M059J (cell line): ENCODE measurements at regions not wholly inside any gene's neighbourhood (a gene's known extent, or its start where the extent isn't known, plus 50 kb on each side); places are given as distances from the start of the nearest gene placed in this dataset.

ENCODE experiments used
- DNase-seq: peaks from one replicate; pipeline ENCODE4 v3.0.0-alpha.2; 2012; ENCODE audit warnings: low read depth

DNA sequence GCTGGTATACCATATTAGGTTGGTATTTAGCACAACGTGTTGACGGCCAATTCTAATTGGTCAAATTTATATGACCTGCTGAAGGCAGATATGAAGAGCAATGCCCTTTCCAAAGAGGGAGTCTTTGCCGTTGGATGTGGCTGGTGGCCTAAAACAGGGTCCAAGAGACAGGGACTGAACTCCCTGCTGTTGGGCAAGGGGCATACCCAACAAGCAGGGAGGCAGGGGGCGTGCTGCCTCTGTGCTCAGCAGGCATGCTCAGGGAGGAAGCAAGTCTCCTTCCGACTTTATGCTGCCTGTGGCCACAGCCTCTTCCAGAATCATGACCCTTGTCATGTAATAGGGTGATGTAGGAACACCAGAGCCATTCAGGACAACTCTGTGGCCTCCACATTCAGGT, 167.7 kb upstream of the NPVF start:
- DNase-seq: no peak

DNA sequence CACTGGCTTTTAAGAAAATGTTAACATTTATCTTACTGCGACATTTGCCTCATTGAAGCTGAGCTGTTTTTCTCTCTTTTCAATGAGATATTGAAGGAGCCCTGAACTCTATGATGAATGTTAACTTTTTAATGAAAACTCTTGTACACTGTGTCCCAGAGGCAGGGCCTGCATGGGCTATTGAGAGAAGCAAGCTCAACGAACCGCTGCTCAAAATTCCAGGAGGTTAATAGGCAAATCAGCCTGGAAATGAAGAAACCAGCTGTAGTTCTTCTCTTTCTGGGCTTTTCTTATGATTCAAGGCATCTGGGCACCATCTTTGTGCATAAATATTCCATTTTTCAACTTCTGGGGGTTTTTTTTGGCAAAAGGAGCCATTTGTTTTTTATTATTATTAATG, 168.4 kb upstream of the NPVF start:
- DNase-seq: no peak

DNA sequence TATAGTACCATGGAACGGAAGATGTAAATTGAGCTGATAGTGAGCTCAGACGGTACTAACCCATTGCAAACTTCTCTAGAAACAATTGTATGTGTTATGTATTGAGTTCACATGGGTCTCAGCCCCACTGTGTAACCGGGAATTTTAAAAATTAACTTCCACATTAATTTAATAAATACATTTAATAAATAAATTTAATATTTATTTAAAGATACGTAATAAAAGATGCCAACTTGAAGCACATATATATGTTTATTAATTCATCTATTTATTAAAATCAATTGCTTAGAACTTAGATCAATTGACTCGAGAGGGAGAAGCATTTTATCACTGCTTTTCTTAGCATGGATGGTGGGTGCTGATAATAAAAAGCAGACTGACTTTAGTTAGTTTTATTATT, 170.1 kb upstream of the NPVF start:
- DNase-seq: no peak

DNA sequence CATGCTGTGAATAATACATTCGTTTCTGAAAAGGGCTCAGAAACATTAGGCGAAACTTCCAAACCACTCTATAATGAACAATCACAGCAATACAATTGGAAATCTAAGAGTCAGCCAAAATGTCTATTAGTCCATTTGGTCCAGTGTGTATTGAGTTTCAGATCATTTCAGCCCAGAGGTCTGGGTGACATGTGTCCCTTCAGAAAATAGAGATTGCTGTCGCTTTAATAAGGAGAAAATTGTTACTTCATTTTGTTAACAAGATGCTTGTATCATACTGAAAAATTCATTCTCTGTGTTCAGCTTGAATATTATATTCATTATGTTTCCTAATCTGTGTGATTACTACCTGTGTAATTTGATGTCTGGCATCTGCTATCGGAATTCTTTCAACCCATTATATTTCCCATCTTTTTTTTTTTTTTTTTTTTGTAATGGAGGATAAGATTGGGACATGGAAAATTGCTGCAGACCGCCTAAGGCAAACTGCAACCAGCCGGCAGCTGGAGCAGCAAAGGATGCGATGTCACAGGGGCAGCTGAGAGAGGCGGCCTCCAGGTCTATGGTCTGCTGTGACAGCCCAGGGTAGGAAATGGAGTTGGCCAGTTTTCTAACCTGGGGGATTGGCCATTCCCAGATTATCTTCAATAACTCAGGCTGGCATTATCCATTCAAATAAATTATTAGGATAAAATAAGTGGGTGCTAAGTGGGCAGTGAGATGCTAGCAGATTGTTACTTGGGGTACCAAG, 170.9 kb upstream of the NPVF start:
- no peak for DNase-seq

DNA sequence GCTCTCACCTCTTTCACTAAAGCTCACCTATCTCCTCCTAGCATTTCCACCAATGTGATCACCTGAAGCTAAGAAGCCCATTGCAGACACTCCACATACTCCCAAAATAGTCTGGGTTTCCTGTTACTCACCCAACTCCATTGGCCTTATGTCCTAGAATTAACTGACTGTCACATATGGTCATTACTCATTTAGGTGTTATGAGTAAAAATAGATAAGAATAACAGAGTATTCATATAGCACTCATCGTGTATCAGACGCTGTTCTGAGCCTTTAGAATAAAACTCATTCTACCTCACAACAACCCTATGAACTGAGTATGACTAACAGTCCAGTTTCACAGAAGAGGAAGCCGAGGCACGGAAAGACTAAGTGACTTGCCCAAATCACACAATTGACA, 174.2 kb upstream of the NPVF start:
- DNase-seq: no peak

DNA sequence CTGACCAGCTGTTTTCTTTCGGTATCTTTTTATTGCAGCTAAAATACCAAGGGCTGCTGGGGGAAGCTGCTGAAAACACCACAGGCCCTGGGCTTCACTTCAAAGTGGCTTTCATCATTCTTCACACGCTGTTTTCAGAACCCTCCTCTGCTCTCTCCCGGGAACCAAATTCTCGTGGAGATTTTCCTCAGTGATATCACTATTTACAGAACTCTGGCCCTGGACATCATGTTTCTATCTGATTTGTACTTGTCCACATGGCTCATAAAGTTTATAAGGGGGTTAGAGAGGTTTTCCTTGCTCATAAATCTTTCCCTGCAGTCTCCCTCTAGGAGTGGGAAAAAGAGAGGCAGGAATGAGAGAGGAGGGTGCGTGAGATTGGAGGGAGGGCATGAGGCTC, 177.4 kb upstream of the NPVF start:
- DNase-seq: no peak

DNA sequence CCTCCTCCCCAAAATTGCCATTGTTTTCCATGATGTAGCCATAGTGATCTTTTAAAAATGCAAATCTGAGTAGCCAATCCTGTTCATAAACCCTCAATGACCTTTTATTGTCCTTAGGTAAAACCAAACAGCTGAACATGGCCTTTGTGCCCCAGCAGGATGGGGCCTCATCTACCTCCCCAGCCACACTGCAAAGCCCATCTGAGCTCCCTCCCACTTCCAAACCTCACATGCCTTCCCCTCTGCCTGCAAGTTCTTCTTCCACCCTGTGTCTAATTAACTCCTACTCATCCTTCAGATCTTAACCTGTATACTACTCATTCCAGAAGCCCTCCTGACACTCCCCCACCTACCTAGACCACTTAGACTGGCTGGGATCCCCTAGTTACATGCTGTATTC, 178.8 kb upstream of the NPVF start:
- no peak for DNase-seq

DNA sequence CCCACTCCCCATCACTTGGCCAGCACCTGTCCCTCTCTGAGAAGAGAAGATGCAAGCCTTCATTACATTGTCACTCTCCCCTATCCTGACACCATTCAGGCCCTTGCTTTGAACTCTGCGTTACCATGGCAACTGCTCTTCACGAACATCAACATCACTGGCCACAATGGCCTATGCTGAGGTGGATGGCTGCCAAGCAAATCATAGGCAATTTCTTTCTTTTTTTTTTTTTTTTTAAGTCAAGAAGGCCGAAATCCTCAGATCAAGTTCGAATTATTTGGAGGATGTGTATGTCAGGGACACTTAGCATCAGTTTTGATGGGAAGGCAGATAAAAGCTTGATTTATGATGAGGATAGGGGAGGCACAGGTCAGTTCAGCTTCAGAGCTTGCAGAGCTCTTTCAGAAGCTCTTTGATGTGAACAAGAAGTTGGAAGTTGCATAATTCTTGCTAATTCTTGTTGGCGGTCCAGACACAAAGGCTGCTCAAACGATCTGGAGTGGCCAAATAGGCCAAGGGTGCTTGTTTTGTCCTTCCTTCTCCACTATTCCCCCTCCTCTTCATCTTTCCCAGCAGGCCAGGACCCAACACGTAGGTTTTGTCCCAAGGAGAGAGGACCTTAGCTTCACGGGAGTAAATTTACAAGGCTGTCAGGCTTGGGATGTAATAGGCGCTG, 179.9 kb upstream of the NPVF start:
- DNase-seq: peak; percentile 11

DNA sequence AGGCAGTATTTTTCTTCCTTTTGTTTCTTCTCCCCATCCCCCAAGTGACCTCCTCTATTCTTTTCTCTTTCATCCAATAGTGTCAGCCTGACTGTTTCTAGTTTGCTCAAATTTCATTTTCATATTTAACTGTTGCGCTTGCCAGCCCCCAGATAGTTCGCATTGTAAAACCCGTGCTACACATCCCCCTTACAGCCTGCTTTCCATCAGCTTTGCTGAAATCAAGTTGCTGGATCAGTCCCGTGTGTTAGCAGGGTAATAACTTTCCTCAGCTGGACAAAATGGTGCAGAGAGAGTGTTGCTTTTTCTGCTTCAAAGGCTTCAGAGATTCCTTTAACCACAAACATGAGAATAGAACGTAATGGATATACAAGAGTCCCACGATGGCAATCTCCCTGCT, 180.6 kb upstream of the NPVF start:
- DNase-seq: no peak

DNA sequence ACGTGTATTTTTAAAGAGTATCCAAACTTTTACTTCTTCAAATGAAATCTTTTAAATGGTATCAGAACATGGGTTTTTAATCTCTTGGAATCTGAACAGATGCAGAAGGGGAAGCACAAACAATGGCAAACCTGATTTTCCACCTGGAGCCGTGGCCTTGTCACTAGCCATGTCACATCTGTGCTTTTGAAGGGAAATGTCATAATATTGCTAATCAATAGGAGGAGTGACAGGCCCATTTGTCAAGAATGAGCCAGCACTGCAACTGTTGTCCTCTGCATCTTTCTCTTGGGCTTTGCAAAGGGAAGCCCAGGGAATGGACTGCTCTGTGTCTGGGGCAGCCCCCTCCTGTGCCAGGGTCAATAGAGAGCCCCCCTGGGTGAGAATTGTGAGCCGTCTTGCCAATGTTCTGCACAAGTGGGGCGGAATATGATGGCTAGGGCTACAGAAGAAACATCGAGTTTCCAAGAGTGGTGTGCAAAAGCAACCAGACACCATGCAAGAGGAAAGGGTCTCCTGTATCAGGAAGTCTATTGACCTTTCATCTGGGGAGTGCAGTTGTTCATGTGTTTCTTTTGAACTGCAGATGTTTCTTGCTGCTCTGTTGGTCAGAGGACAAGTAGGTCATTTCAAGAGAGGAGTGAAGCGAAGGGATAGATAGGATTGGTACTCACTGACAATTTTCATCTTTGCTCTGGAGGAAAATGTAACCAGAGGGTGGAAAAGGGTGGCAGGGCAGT, 181.8 kb upstream of the NPVF start:
- no peak for DNase-seq

DNA sequence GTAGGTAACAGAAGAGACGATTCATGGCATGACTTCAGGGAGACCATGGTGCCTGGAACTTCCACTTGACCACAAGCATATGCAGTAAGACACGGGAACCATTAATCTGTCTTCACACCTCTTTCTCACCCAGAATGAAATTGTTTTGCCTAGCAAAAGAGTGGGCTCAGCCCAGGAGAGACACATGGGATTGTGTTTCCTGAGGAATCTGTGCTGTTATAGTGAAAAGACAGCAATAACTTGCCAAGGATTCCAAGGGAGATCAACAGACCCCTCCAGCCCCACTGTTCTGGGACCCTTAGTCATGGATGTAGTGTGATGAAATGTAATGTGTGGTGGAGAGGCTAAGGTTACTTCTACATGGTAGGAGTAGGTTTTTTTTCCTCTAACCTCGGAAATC, 192.5 kb upstream of the NPVF start:
- no peak for DNase-seq

DNA sequence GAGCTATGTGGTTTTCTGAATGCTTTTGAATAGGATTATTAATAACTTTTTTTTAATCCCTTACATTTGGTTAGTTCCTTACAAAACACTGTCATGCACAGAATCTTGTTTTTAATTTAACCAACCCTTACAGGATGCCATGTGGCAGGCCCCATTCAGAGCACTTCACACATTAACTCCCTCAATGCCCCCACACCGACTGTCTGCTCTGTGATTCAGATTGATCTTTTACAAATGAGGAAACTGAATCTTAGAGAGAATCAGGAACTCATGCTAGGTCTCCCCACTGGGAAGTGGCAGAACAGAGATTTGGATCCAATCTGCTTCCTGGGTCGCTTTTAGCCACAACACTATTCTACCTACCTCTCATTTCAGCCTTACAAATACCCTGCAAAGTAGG, 195.8 kb upstream of the NPVF start:
- no peak for DNase-seq

DNA sequence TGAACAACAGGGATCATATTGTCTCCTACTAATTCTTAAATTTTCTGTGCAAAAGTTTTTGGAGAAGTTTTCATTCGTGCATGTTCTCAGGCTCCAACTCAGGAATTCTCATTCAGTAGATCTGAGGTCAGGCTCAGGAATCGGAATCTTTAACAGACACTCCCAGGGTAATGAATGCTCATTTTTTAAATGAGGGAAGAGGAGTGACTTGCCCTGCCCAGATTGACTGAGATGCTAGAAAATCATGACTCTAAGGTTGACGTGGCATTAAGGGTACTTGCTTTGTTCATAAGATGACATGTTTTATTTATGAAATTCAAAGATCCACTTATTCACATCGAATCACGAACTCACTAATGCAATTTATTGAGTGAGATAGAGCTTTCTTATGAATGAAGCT, 196.6 kb upstream of the NPVF start:
- no peak for DNase-seq

DNA sequence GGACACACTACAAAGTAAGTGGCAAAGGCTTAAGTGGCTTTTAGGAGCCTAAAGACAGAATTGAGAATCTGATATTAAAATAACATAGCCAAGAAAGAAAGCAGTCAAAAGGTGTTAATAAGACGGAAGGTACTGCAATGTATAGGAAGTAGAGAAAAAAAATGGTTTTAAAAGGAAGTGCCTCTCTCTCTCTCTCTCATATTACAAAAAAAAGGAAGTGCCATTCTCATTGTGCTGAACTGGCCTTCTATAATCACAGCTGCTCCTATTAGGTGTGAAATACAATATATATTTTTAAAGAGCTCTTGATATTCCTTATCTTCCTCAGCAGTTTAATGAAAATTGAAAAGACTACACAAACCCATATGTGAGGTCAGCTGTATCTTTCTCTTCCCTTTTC, 199.4 kb upstream of the NPVF start:
- no peak for DNase-seq

DNA sequence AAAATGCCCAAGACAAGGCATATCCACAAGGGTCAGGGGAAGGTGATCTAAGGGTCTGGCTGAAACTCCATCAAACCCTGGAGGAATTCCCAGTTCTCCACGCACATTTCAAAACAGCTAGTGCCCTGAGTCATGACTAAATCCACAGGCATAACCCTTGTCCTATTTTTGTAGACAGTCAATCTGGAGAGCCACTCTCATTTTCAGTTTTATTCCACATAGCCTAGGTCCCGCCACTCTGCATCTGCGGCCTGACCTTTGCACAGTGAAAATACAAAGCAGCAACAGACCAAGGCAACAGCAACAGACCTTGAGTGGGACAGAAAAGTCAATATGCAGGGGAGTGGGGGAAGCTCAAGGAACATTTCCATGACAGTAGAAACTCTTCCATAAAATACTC, 201.4 kb upstream of the NPVF start:
- DNase-seq: peak; percentile 11

DNA sequence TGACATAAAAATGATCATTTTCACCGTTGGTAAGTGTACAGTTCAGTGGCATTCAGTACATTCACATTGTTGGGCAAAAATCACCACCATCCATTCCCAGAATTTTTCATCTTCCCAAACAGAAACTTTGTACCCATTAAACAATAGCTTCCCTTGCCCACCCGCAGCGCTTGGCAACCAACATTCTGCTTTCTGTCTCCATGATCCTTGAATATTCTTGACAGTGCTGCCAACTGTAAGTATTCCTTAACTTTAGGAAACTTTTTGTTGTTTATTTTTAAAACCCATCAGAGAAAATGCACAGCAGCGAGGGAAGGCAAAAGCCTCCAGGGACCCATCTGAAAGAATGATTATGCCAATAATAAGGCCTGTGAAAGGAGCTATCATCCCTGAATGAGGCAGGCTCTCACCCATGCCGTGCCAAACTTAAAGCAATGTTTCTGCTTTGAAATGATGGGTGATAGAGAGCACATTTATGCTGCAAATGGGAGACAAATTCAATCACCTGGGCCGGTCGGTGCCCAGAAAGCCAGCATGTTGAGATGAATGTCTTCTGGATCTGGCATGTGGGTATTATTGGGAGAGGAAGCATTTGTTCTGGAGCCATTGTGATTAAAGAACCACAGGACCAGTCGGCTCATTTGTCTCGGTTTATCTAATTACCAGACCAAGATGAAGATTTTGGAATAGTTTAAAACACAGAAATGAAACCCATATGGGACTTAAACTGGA, 202.1 kb upstream of the NPVF start:
- DNase-seq: no peak

DNA sequence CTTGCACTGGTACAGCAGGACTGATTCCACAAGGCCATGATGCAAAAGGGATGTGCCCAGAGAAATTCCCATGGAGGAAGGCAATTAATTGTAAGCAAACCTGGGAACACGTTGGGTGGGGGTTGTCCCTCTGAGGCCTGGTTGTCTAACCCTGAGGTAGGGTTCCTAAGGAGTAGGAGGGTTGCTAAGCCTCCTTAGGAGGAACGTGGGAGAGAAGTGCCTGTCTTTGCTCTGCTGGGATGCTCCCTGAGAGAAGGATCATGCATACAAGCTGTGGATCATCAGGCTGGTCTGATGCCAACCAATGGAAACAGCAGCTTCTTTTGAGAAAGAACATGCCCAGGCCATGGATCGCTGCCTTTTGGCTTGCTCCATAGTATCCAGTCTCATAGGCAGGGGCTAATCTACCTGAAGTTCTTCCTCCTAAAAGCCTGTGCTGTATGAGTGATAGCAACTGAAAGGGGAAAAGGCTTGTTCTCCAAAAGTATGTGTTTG, 203.7 kb upstream of the NPVF start:
- no peak for DNase-seq

DNA sequence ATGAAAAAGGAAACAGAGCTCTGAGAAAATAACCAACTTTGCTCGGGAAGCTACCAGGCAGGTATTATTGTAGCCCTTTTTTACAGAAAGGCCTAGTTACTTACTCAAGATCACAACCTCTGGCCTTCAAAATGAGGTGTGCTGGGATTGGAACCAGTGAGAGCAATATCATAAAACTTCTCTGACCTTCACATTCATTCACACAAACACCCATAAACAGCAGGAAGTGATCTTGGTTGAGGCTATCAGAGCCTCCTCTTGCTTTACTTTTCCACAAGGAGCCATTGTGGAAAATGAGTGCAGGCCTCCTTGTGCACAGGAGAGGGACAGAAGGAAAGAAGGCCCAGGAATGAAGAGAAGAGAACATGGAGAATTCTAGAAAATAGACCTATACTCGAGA, 204.5 kb upstream of the NPVF start:
- DNase-seq: no peak

DNA sequence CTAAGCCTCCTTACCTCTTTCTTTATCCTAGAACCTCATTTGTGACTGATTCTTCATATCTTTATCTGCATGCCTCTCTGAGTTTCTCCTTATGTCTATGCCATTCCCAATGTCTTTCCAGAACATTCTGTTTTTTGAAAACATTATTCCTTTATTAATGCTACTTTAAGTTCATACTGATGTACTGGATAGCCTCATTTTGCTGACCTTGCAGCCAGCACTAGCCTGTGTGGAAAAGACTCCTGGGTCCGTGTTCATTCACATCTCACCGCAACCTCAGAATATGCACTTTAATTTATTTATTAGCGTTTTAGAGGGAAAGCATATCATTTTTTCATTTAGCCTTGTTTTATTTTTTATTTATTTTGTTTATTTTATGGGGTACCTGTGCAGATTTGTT, 208.1 kb upstream of the NPVF start:
- DNase-seq: no peak

DNA sequence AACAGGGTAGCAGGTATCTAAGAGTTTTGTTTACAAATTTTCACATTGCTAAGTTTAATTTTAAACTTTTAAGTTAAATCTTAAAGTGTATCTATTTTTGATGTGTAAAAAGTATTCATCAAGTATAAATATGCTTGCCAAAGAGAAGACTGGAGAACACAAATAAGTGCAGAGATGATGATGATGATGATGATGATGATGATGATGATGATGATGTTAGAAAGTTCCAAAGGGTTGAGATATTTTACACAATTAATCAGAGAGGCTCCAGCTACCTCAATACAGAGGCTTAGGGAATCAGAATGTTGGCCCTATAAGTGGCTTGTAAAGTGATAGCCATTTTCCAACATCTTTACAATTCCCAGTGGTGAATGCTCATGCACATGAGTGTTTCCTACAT, 209.0 kb upstream of the NPVF start:
- no peak for DNase-seq

DNA sequence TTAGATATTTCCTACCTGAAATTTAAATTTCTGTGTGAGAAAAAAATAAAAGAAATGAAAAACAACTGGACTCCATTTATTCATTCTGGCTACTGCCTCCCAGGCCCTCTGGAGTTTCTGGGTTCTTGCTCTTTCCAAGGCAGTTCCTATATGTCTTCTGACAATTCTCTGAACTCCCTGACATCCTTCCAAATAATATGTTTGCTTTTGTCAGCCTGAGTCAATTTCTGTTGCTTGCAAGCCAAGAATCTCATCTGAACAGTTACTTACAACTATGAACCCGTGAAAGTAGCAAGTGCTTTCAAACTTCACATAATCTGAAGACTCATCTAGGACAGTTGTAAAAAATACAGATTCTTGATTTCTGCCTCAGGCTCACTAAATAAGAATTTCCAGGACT, 216.7 kb upstream of the NPVF start:
- DNase-seq: no peak

DNA sequence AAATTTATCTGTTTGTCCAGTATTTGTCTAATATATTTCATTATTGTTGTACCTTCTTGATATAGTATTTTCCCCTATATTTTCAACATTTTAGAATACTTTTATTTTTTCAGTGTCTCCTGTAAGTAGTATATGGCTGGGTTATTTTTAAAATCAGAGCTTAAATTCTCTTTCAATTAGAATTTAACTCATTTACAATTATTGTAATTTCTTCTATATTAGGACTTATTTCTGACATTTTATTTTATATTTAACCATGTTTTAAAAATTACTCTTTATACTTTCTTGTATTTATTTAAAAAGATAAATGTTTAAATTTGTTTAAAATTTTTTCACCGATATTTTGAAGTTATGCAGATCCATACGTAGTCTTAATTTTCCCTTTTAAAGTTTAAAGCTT, 220.0 kb upstream of the NPVF start:
- DNase-seq: no peak
